ENCODE measurements at regions not wholly inside any gene's neighbourhood (a gene's known extent, or its start where the extent isn't known, plus 50 kb on each side); places are given as distances from the start of the nearest gene placed in this dataset.

- H3K36me3 Mint-ChIP-seq (ENCODE audit: unreplicated experiment): no peaks in the 10 kb centered on the region
- no peak for DNase-seq
- peaks cover 5% of the 10 kb centered on the region for H3K4me1 Mint-ChIP-seq (ENCODE audit: low read depth, unreplicated experiment)
- no peaks in the 10 kb centered on the region for H3K27me3 Mint-ChIP-seq (ENCODE audit: unreplicated experiment)
- no peak overlapping the region for H3K27ac Mint-ChIP-seq (ENCODE audit: unreplicated experiment)
- no peaks in the 10 kb centered on the region for H3K9me3 Mint-ChIP-seq (ENCODE audit: unreplicated experiment)
- no peak for TF ChIP-seq CTCF (IDR thresholded peaks at IDR 0.05; ENCODE audit: partially characterized antibody, unreplicated experiment)
- H3K4me3 Mint-ChIP-seq (ENCODE audit: unreplicated experiment): no peak overlapping the region
These were observed 184.5 kb upstream of the GAP43 start for GRCh38 chr3:115438799-115439198.

- Mint-ChIP-seq H3K4me1 (ENCODE audit: low read depth, unreplicated experiment) (peaks cover 3% of the 10 kb centered on the region), H3K27ac (ENCODE audit: unreplicated experiment) (no peak overlapping the region), H3K9me3 (ENCODE audit: unreplicated experiment) (no peaks in the 10 kb centered on the region), H3K4me3 (ENCODE audit: unreplicated experiment) (no peak overlapping the region), H3K27me3 (ENCODE audit: unreplicated experiment) (no peaks in the 10 kb centered on the region), H3K36me3 (ENCODE audit: unreplicated experiment) (no peaks in the 10 kb centered on the region)
- TF ChIP-seq CTCF (IDR thresholded peaks at IDR 0.05; ENCODE audit: partially characterized antibody, unreplicated experiment): no peak
- DNase-seq: no peak
These were observed 177.8 kb upstream of the GAP43 start for GRCh38 chr3:115445559-115445958.

- DNase-seq: no peak
- Mint-ChIP-seq H3K27ac (ENCODE audit: unreplicated experiment) (no peak overlapping the region), H3K4me3 (ENCODE audit: unreplicated experiment) (no peak overlapping the region), H3K27me3 (ENCODE audit: unreplicated experiment) (no peaks in the 10 kb centered on the region), H3K36me3 (ENCODE audit: unreplicated experiment) (no peaks in the 10 kb centered on the region), H3K4me1 (ENCODE audit: low read depth, unreplicated experiment) (peaks cover 3% of the 10 kb centered on the region), H3K9me3 (ENCODE audit: unreplicated experiment) (no peaks in the 10 kb centered on the region)
- no peak for TF ChIP-seq CTCF (IDR thresholded peaks at IDR 0.05; ENCODE audit: partially characterized antibody, unreplicated experiment)
These were observed 174.5 kb upstream of the GAP43 start for GRCh38 chr3:115448851-115449250.

- H3K27me3 Mint-ChIP-seq (ENCODE audit: unreplicated experiment): no peaks in the 10 kb centered on the region
- no peaks in the 10 kb centered on the region for H3K36me3 Mint-ChIP-seq (ENCODE audit: unreplicated experiment)
- H3K27ac Mint-ChIP-seq (ENCODE audit: unreplicated experiment): no peak overlapping the region
- H3K4me3 Mint-ChIP-seq (ENCODE audit: unreplicated experiment): no peak overlapping the region
- DNase-seq: no peak
- H3K4me1 Mint-ChIP-seq (ENCODE audit: low read depth, unreplicated experiment): peaks cover 3% of the 10 kb centered on the region
- TF ChIP-seq CTCF (IDR thresholded peaks at IDR 0.05; ENCODE audit: partially characterized antibody, unreplicated experiment): no peak
- H3K9me3 Mint-ChIP-seq (ENCODE audit: unreplicated experiment): no peaks in the 10 kb centered on the region
These were observed 173.3 kb upstream of the GAP43 start for GRCh38 chr3:115450036-115450435.

GRCh38 chr3:115464036-115464435 lies 159.3 kb upstream of the GAP43 start:
- DNase-seq: no peak
- Mint-ChIP-seq H3K9me3 (ENCODE audit: unreplicated experiment) (no peaks in the 10 kb centered on the region), H3K4me3 (ENCODE audit: unreplicated experiment) (no peak overlapping the region), H3K27ac (ENCODE audit: unreplicated experiment) (no peak overlapping the region), H3K36me3 (ENCODE audit: unreplicated experiment) (no peaks in the 10 kb centered on the region), H3K4me1 (ENCODE audit: low read depth, unreplicated experiment) (no peaks in the 10 kb centered on the region), H3K27me3 (ENCODE audit: unreplicated experiment) (no peaks in the 10 kb centered on the region)
- TF ChIP-seq CTCF (IDR thresholded peaks at IDR 0.05; ENCODE audit: partially characterized antibody, unreplicated experiment): no peak
